DOHH2 (cell line): ENCODE measurements at regions not wholly inside any gene's neighbourhood (a gene's known extent, or its start where the extent isn't known, plus 50 kb on each side); places are given as distances from the start of the nearest gene placed in this dataset.

Source experiments
- H3F3A ChIP-seq: fragments of 200-600 bp; sonication (generic), shearing (Covaris generic); 2 replicates; pipeline ENCODE4 v1.6.0; 2016; ENCODE audit warnings: antibody characterized with exemption, mild to moderate bottlenecking; ENCODE audit not compliant: control insufficient read depth, insufficient read depth
- H3K27ac ChIP-seq: fragments of 200-600 bp; sonication (generic); 2 replicates; pipeline ENCODE4 v1.5.1; 2014; ENCODE audit warnings: low read depth, mild to moderate bottlenecking, low read length, moderate library complexity
- H3K27me3 ChIP-seq: fragments of 200-600 bp; sonication (generic); 2 replicates; pipeline ENCODE4 v1.6.1; 2014; ENCODE audit warnings: mild to moderate bottlenecking, low read length, mixed read lengths; ENCODE audit not compliant: control insufficient read depth
- H3K36me3 ChIP-seq: fragments of 200-600 bp; sonication (generic); 2 replicates; pipeline ENCODE4 v1.6.1; 2014; ENCODE audit warnings: mild to moderate bottlenecking, low read length, moderate library complexity, mixed read lengths; ENCODE audit not compliant: control insufficient read depth
- H3K4me1 ChIP-seq: fragments of 200-600 bp; sonication (generic); 2 replicates; pipeline ENCODE4 v1.6.1; 2014; ENCODE audit warnings: mild to moderate bottlenecking, low read length, mixed read lengths; ENCODE audit not compliant: control insufficient read depth
- H3K4me2 ChIP-seq: fragments of 200-600 bp; sonication (generic); 2 replicates; pipeline ENCODE4 v1.6.0; 2014; ENCODE audit warnings: mild to moderate bottlenecking, low read length, moderate library complexity
- H3K4me3 ChIP-seq: fragments of 200-600 bp; sonication (generic); 2 replicates; pipeline ENCODE4 v1.5.1; 2014; ENCODE audit warnings: mild to moderate bottlenecking, low read length, mixed read lengths
- H3K79me2 ChIP-seq: fragments of 200-600 bp; sonication (generic); 2 replicates; pipeline ENCODE4 v1.6.1; 2014; ENCODE audit warnings: mild to moderate bottlenecking, low read length, mixed read lengths; ENCODE audit not compliant: control insufficient read depth
- H3K9me2 ChIP-seq: fragments of 200-600 bp; sonication (generic); replicated peaks from 2 replicates; pipeline ENCODE4 v1.6.1; 2014; ENCODE audit warnings: mild to moderate bottlenecking, low read length, mixed read lengths; ENCODE audit not compliant: control insufficient read depth
- H3K9me3 ChIP-seq: fragments of 200-600 bp; sonication (generic); 2 replicates; pipeline ENCODE4 v1.6.1; 2014; ENCODE audit warnings: antibody characterized with exemption, low read length, mixed read lengths; ENCODE audit not compliant: control insufficient read depth, insufficient read depth
- H4K20me1 ChIP-seq: fragments of 200-600 bp; sonication (generic); 2 replicates; pipeline ENCODE4 v1.6.0; 2014; ENCODE audit warnings: low read depth, mild to moderate bottlenecking, antibody characterized with exemption, low read length, moderate library complexity; ENCODE audit not compliant: control insufficient read depth, insufficient read depth
- CTCF ChIP-seq: fragments of 200-600 bp; sonication (generic); IDR thresholded peaks from one replicate; pipeline ENCODE4 v1.5.1; 2014; ENCODE audit warnings: antibody characterized with exemption, mild to moderate bottlenecking, low read depth, low read length; ENCODE audit not compliant: poor library complexity, severe bottlenecking
- EZH2phosphoT487 ChIP-seq: fragments of 200-600 bp; sonication (generic); IDR thresholded peaks from 2 replicates; pipeline ENCODE4 v1.6.1; 2017; ENCODE audit warnings: borderline replicate concordance, mild to moderate bottlenecking, antibody characterized with exemption, low read length, moderate library complexity, mixed read lengths

GRCh38 chr2:192828175-192828574 is 633.4 kb upstream of the TMEFF2 start:
- H3K4me3 ChIP-seq: no peak overlapping the region
- no peaks in the 10 kb centered on the region for H3K9me2 ChIP-seq
- H3K9me3 ChIP-seq: no peaks in the 10 kb centered on the region
- no peak overlapping the region for H3K4me2 ChIP-seq
- H3K27me3 ChIP-seq: no peaks in the 10 kb centered on the region
- no peaks in the 10 kb centered on the region for H3K79me2 ChIP-seq
- no peaks in the 10 kb centered on the region for H3F3A ChIP-seq
- no peaks in the 10 kb centered on the region for H3K4me1 ChIP-seq
- H3K36me3 ChIP-seq: no peaks in the 10 kb centered on the region
- H3K27ac ChIP-seq: no peak overlapping the region
- TF ChIP-seq CTCF: no peak
- no peak for TF ChIP-seq EZH2phosphoT487
- H4K20me1 ChIP-seq: no peaks in the 10 kb centered on the region

- no peaks in the 10 kb centered on the region for H3K79me2 ChIP-seq
- no peaks in the 10 kb centered on the region for H3K9me2 ChIP-seq
- H3K9me3 ChIP-seq: no peaks in the 10 kb centered on the region
- H3K27me3 ChIP-seq: no peaks in the 10 kb centered on the region
- no peak for TF ChIP-seq CTCF
- no peak for TF ChIP-seq EZH2phosphoT487
- H3F3A ChIP-seq: no peaks in the 10 kb centered on the region
- H3K27ac ChIP-seq: no peak overlapping the region
- H3K4me3 ChIP-seq: no peak overlapping the region
- H3K4me2 ChIP-seq: no peak overlapping the region
- H4K20me1 ChIP-seq: no peaks in the 10 kb centered on the region
- no peaks in the 10 kb centered on the region for H3K36me3 ChIP-seq
- H3K4me1 ChIP-seq: no peaks in the 10 kb centered on the region
Observed at GRCh38 chr2:192827735-192828134, 633.0 kb upstream of the TMEFF2 start.

- H3K4me3 ChIP-seq: no peak overlapping the region
- H3K27ac ChIP-seq: no peak overlapping the region
- no peaks in the 10 kb centered on the region for H4K20me1 ChIP-seq
- H3K36me3 ChIP-seq: no peaks in the 10 kb centered on the region
- H3K4me1 ChIP-seq: no peaks in the 10 kb centered on the region
- no peaks in the 10 kb centered on the region for H3K27me3 ChIP-seq
- H3K4me2 ChIP-seq: no peak overlapping the region
- TF ChIP-seq EZH2phosphoT487 (no peak), CTCF (no peak)
- H3K9me3 ChIP-seq: no peaks in the 10 kb centered on the region
- H3F3A ChIP-seq: no peaks in the 10 kb centered on the region
- H3K9me2 ChIP-seq: no peaks in the 10 kb centered on the region
- H3K79me2 ChIP-seq: no peaks in the 10 kb centered on the region
Observed at GRCh38 chr2:192814376-192814775, 619.6 kb upstream of the TMEFF2 start.

- H3K4me2 ChIP-seq: no peak overlapping the region
- H3K9me3 ChIP-seq: no peaks in the 10 kb centered on the region
- no peaks in the 10 kb centered on the region for H3K4me1 ChIP-seq
- no peak overlapping the region for H3K27ac ChIP-seq
- no peaks in the 10 kb centered on the region for H3K27me3 ChIP-seq
- no peaks in the 10 kb centered on the region for H3K79me2 ChIP-seq
- no peaks in the 10 kb centered on the region for H3K9me2 ChIP-seq
- no peaks in the 10 kb centered on the region for H3F3A ChIP-seq
- TF ChIP-seq EZH2phosphoT487: no peak
- no peak for TF ChIP-seq CTCF
- H3K4me3 ChIP-seq: no peak overlapping the region
- H3K36me3 ChIP-seq: no peaks in the 10 kb centered on the region
- H4K20me1 ChIP-seq: no peaks in the 10 kb centered on the region
Observed at GRCh38 chr2:192813341-192813740, 618.6 kb upstream of the TMEFF2 start.
